H9 (cell line): ENCODE measurements at regions not wholly inside any gene's neighbourhood (a gene's known extent, or its start where the extent isn't known, plus 50 kb on each side); places are given as distances from the start of the nearest gene placed in this dataset.
"Not testable (repeated sequence)": the region's sequence is repeated elsewhere in the genome, so short reads cannot be mapped to it uniquely, and the experiment has no call there.

Experiments used
- DNase-seq: peaks from one replicate; pipeline ENCODE4 v3.0.0-alpha.2; 2017
- H2AFZ ChIP-seq: one replicate; pipeline ENCODE4 v1.6.1; 2013; ENCODE audit warnings: mild to moderate bottlenecking, low read length, control low read depth, moderate library complexity
- H2AK5ac ChIP-seq: 2 replicates; pipeline ENCODE4 v1.6.1; 2013; ENCODE audit warnings: low read length, control low read depth, mixed read lengths; ENCODE audit not compliant: insufficient read length
- H2BK120ac ChIP-seq: one replicate; pipeline ENCODE4 v1.6.1; 2013; ENCODE audit warnings: low read depth, mild to moderate bottlenecking, low read length, control low read depth, inconsistent platforms; ENCODE audit not compliant: poor library complexity, severe bottlenecking
- H2BK12ac ChIP-seq: 2 replicates; pipeline ENCODE4 v1.6.1; 2013; ENCODE audit warnings: low read length, control low read depth, mixed read lengths, low read depth; ENCODE audit not compliant: insufficient read length
- H2BK15ac ChIP-seq: 2 replicates; pipeline ENCODE4 v1.6.1; 2013; ENCODE audit warnings: low read depth, low read length, control low read depth
- H2BK20ac ChIP-seq: one replicate; pipeline ENCODE4 v1.6.1; 2013; ENCODE audit warnings: low read depth, mild to moderate bottlenecking, low read length, control low read depth, inconsistent platforms; ENCODE audit not compliant: poor library complexity, severe bottlenecking
- H2BK5ac ChIP-seq: 2 replicates; pipeline ENCODE4 v1.6.1; 2013; ENCODE audit warnings: low read length, control low read depth, mixed read lengths; ENCODE audit not compliant: insufficient read length
- H3K14ac ChIP-seq: 2 replicates; pipeline ENCODE4 v1.6.1; 2013; ENCODE audit warnings: low read length, control low read depth; ENCODE audit not compliant: insufficient read depth
- H3K18ac ChIP-seq: 2 replicates; pipeline ENCODE4 v1.6.1; 2013; ENCODE audit warnings: low read depth, mild to moderate bottlenecking, mixed read lengths, low read length, control low read depth; ENCODE audit not compliant: insufficient read length
- H3K23ac ChIP-seq: 2 replicates; pipeline ENCODE4 v1.6.1; 2013; ENCODE audit warnings: low read length, control low read depth, mixed read lengths, low read depth; ENCODE audit not compliant: insufficient read length
- H3K23me2 ChIP-seq: 2 replicates; pipeline ENCODE4 v1.6.1; 2013; ENCODE audit warnings: low read depth, mild to moderate bottlenecking, mixed read lengths, low read length, control low read depth; ENCODE audit not compliant: insufficient read length, poor library complexity, severe bottlenecking
- H3K27ac ChIP-seq: 2 replicates; pipeline ENCODE4 v1.5.1; 2013; ENCODE audit warnings: low read length, control low read depth, mixed read lengths, low read depth; ENCODE audit not compliant: insufficient read length
- H3K27me3 ChIP-seq: 2 replicates; pipeline ENCODE4 v1.6.1; 2013; ENCODE audit warnings: low read length, control low read depth, inconsistent platforms; ENCODE audit not compliant: insufficient read depth
- H3K4ac ChIP-seq: 2 replicates; pipeline ENCODE4 v1.6.1; 2013; ENCODE audit warnings: low read depth, mild to moderate bottlenecking, control low read depth, inconsistent platforms, low read length, moderate library complexity
- H3K4me1 ChIP-seq: 2 replicates; pipeline ENCODE4 v1.6.1; 2013; ENCODE audit warnings: low read length, control low read depth, inconsistent platforms; ENCODE audit not compliant: insufficient read depth
- H3K4me2 ChIP-seq: 2 replicates; pipeline ENCODE4 v1.6.1; 2013; ENCODE audit warnings: low read length, control low read depth, mixed read lengths; ENCODE audit not compliant: insufficient read length, insufficient read depth
- H3K56ac ChIP-seq: 2 replicates; pipeline ENCODE4 v1.6.1; 2013; ENCODE audit warnings: low read depth, mild to moderate bottlenecking, mixed read lengths, low read length, control low read depth; ENCODE audit not compliant: insufficient read length
- H3K79me1 ChIP-seq: 2 replicates; pipeline ENCODE4 v1.6.1; 2013; ENCODE audit warnings: low read depth, mild to moderate bottlenecking, moderate library complexity, low read length, control low read depth, inconsistent platforms; ENCODE audit not compliant: insufficient read depth, poor library complexity, severe bottlenecking
- H3K79me2 ChIP-seq: 2 replicates; pipeline ENCODE4 v1.6.1; 2013; ENCODE audit warnings: low read length, control low read depth, inconsistent platforms; ENCODE audit not compliant: insufficient read depth
- H3K9ac ChIP-seq: 2 replicates; pipeline ENCODE4 v1.6.1; 2013; ENCODE audit warnings: low read length, control low read depth, mixed read lengths; ENCODE audit not compliant: insufficient read length; ENCODE audit errors: extremely low read depth
- H3K9me3 ChIP-seq: one replicate; pipeline ENCODE4 v1.6.1; 2013; ENCODE audit warnings: low read depth, low read length, inconsistent platforms; ENCODE audit not compliant: control insufficient read depth
- H3T11ph ChIP-seq: one replicate; pipeline ENCODE4 v1.6.1; 2013; ENCODE audit warnings: mild to moderate bottlenecking, low read length, control low read depth, inconsistent platforms
- H4K20me1 ChIP-seq: one replicate; pipeline ENCODE4 v1.6.1; 2013; ENCODE audit not compliant: control insufficient read depth, insufficient read length, insufficient read depth
- H4K5ac ChIP-seq: 2 replicates; pipeline ENCODE4 v1.6.1; 2013; ENCODE audit warnings: low read depth, mild to moderate bottlenecking, mixed read lengths, low read length, control low read depth; ENCODE audit not compliant: insufficient read length
- H4K8ac ChIP-seq: replicated peaks from 2 replicates; pipeline ENCODE4 v1.6.1; 2013; ENCODE audit warnings: low read length, control low read depth, mixed read lengths, low read depth; ENCODE audit not compliant: insufficient read length
- H4K91ac ChIP-seq: 2 replicates; pipeline ENCODE4 v1.6.1; 2013; ENCODE audit warnings: low read depth, mild to moderate bottlenecking, moderate library complexity, mixed read lengths, low read length, control low read depth; ENCODE audit not compliant: insufficient read length
- H3K27ac Mint-ChIP-seq, 3 experiments: 2 replicates in 2 of 3; 3 replicates in 1 of 3; pipeline ENCODE4 v1.8.0; 2020 to 2021; ENCODE audit warnings: mixed read lengths in 3 of 3, mild to moderate bottlenecking in 1 of 3, moderate library complexity in 1 of 3
- H3K27me3 Mint-ChIP-seq: 2 replicates; pipeline ENCODE4 v1.8.0; 2021; ENCODE audit warnings: low read depth, mild to moderate bottlenecking, moderate library complexity, mixed read lengths
- H3K36me3 Mint-ChIP-seq, 3 experiments: 2 replicates in 2 of 3; 3 replicates in 1 of 3; pipeline ENCODE4 v1.8.0; 2020 to 2021; ENCODE audit warnings: low read depth in 3 of 3, mixed read lengths in 3 of 3; ENCODE audit not compliant: insufficient read depth in 1 of 3
- H3K4me1 Mint-ChIP-seq, 2 experiments: 2 replicates each; pipeline ENCODE4 v1.8.0; 2020; ENCODE audit warnings: mixed read lengths in 2 of 2
- H3K4me3 Mint-ChIP-seq, 2 experiments: 2 replicates in 1 of 2; 3 replicates in 1 of 2; pipeline ENCODE4 v1.8.0; 2020 to 2021; ENCODE audit warnings: mild to moderate bottlenecking in 2 of 2, mixed read lengths in 2 of 2, moderate library complexity in 1 of 2
- H3K9me3 Mint-ChIP-seq, 2 experiments: 2 replicates in 1 of 2; 3 replicates in 1 of 2; pipeline ENCODE4 v1.8.0; 2020; ENCODE audit warnings: mild to moderate bottlenecking in 2 of 2, mixed read lengths in 2 of 2, moderate library complexity in 1 of 2

DNA sequence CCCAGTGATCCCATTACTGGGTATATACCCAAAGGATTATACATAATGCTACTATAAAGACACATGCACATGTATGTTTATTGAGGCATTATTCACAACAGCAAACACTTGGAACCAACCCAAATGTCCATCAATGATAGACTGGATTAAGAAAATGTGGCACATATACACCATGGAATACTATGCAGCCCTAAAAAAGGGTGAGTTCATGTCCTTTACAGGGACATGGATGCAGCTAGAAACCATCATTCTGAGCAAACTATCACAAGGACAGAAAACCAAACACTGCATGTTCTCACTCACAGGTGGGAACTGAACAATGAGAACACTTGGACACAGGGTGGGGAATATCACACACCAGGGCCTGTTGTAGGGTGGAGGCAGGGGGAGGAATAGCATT lies 197.4 kb downstream of the ETAA1 start:
- not testable (repeated sequence) for H4K5ac ChIP-seq, H3K4ac ChIP-seq, H2BK15ac ChIP-seq, H3K23me2 ChIP-seq, H2BK120ac ChIP-seq, H3K27me3 Mint-ChIP-seq, H3K14ac ChIP-seq, H2BK5ac ChIP-seq, H2AK5ac ChIP-seq, H4K91ac ChIP-seq, H3K27me3 ChIP-seq, H2BK12ac ChIP-seq, H2BK20ac ChIP-seq, H3K4me1 Mint-ChIP-seq, H2AFZ ChIP-seq, H3K27ac ChIP-seq, H3K79me2 ChIP-seq, H3K18ac ChIP-seq, H4K20me1 ChIP-seq, H3K9ac ChIP-seq, H3K23ac ChIP-seq, H3K4me2 ChIP-seq, H3K27ac Mint-ChIP-seq, H3T11ph ChIP-seq, H3K56ac ChIP-seq, H3K4me3 Mint-ChIP-seq, H3K79me1 ChIP-seq, DNase-seq, H3K36me3 Mint-ChIP-seq, H4K8ac ChIP-seq, H3K9me3 ChIP-seq, H3K4me1 ChIP-seq
- H3K9me3 Mint-ChIP-seq: peaks cover 7 to 15% of the 10 kb centered on the region in 2 experiments
